ENCODE measurements at regions not wholly inside any gene's neighbourhood (a gene's known extent, or its start where the extent isn't known, plus 50 kb on each side); places are given as distances from the start of the nearest gene placed in this dataset.

DNA sequence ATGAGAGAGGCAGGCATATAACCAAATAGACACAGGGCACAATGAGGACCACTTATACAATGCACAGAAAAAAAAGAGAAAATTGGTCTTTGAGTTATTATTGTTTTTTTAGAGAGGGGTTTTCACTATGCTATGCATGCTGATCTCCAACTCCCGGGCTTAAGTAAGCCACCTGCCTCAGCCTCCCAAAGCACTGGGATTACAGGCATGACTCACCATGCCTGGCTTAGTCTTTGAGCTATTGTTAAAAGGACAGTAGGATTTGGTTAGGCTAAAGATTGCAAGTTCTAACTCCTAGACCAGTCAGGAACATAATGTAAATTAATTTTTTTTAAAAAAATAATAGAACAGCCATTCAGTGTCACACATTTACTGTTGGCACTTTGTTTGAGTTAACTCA lies 340.1 kb downstream of the GPAT3 start:
- TF ChIP-seq, protein P1, sequence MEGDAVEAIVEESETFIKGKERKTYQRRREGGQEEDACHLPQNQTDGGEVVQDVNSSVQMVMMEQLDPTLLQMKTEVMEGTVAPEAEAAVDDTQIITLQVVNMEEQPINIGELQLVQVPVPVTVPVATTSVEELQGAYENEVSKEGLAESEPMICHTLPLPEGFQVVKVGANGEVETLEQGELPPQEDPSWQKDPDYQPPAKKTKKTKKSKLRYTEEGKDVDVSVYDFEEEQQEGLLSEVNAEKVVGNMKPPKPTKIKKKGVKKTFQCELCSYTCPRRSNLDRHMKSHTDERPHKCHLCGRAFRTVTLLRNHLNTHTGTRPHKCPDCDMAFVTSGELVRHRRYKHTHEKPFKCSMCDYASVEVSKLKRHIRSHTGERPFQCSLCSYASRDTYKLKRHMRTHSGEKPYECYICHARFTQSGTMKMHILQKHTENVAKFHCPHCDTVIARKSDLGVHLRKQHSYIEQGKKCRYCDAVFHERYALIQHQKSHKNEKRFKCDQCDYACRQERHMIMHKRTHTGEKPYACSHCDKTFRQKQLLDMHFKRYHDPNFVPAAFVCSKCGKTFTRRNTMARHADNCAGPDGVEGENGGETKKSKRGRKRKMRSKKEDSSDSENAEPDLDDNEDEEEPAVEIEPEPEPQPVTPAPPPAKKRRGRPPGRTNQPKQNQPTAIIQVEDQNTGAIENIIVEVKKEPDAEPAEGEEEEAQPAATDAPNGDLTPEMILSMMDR (IDR thresholded peaks at IDR 0.05; ENCODE audit: insufficient read depth, missing control alignments), result no peak
- FAIRE-seq, result peak; percentile 35
- DNase-seq (ENCODE audit: insufficient read length, low spot score), result no peak

DNA sequence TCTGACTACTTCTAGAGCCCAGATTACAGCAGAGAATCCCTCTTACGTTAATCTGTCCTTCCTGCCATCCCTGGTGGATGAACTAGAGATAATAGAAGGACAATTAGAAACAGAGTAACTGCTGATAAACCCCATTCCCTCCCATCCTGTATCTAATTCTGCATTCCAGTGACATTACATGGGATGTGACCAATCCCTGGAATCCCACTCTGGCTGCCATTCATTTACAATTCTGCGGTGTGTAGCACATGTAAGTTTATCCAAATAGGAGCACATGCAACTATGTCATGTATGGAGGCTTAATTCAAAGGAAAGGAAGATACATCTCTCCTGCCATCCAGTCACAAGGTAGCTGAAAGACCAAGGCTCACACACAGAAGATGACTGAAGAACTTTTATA lies 339.5 kb downstream of the GPAT3 start:
- TF ChIP-seq, protein P1 (IDR thresholded peaks at IDR 0.05; ENCODE audit: insufficient read depth, missing control alignments), result no peak
- FAIRE-seq, result peak; percentile 6
- no peak for DNase-seq (ENCODE audit: insufficient read length, low spot score)

DNA sequence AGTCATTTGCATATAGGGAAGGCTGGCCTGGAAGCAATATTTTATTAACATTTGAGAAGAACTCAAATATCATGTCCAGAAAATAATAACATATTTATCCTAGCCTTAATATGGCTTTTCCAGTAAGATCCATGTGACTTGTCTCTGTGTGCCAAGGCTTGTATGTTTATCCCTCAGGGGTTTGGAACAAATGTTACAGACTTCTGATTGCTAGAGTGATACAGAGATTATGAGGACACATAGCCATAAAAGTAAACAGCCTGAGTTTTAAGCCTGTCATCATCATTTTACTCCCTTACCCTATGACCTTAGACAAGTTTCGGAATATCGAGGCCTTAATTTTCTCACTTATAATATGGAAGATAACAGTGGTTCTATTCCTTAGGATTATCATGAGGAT lies 338.1 kb downstream of the GPAT3 start:
- no peak for DNase-seq (ENCODE audit: insufficient read length, low spot score)
- FAIRE-seq, result no peak
- TF ChIP-seq, protein P1 (IDR thresholded peaks at IDR 0.05; ENCODE audit: insufficient read depth, missing control alignments), result no peak

DNA sequence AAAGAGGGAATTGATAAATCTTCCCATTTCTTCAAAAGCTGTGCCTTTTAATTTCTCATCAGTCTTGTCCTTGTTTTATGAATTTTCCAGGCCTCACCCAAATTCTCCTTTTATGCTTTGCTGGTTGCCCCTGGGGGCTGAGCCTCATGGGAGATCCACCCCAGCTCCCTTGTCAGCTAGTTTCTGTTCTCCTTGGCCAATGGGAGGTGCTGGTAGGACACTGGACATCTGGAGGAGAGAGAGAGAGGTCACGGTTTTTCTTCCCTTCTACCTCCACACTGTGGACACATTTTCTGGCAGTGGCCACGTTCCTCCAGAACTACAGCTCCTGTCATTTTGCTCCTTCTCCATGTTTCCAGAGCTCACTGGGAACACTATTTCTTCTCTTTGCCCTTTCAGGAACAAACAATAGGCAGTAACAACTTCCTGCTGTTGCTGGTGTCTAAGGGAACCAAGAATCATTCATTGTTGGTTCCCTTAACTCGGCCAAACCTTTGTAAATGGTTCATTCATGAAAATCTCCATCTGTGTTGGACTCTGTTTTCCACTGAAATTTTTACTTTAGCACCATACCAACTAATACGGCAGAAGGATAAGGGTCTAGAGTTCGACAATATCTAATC lies 334.5 kb downstream of the GPAT3 start:
- TF ChIP-seq, protein P1 (IDR thresholded peaks at IDR 0.05; ENCODE audit: insufficient read depth, missing control alignments), result no peak
- no peak for DNase-seq (ENCODE audit: insufficient read length, low spot score)
- no peak for FAIRE-seq

DNA sequence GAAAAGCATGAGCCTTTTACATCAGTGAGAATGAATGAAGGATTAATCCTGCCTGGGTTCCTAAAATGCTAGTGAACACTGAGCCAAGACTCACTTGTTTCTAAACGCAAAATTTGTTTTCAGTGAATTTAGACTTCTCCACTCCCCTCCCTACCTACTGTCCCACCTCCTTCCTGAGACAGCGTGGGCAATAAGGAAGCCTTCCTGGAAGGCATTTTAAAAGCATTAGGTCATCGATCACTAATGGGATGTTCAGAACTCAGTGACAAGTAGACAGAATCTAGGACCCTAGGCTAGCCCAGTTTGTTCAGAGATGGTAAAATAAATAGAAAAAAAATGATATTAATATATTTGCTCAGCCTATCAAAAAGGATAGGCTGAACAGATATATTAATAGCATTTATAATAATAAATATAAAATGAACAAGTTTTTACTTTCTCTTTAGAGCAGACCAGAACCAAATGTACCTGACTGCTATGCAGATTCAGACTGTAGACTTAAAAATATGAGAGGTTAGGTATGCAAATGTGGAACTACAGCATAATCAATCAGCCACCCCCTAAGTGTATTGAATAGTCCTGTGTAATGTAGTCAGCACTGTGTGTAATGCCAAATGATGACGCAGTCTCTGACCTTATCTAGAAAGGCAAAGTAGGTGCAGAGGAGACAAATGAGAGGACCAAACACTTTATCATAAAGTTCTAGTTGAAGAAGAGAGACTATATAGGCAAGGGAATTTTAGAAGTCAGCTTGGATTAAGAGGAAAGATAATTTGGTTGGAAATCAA lies 331.1 kb downstream of the GPAT3 start:
- FAIRE-seq (no peak), DNase-seq (ENCODE audit: insufficient read length, low spot score) (no peak)
- TF ChIP-seq, protein P1 (IDR thresholded peaks at IDR 0.05; ENCODE audit: insufficient read depth, missing control alignments), result no peak

DNA sequence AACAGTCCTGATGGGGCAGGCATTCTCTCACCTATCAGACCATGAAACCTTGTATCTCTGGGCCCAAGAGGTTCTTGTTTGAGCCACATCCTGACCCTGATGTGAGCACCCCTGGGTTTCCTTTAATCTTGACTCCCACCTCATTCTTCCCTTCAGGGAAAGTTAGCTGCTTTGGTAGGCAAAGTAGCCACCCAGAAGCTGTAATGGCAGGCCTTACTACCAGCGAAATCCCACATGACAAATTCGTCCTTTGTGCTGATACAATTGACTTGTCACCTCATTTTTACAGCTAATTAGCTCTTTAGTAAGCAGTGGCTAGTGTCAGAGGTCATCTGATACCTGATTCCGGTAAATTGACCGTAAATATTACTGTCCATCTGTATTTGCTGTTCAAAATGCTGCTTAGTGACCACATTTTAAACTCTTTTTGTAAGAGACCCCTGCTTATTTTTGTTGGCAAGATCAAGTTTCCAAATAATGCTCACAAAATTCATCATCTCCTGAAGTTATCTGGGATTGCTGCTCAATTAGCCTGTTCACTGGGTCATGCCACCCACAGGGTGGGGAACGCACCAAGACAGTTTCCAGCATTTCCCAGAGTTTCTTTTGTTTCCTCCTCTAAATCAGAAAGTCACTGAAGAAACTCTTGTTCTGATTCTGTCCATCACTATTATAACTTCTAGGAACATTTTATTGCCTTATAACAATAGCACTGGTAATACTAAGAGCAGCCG lies 329.7 kb downstream of the GPAT3 start:
- TF ChIP-seq, protein P1 (IDR thresholded peaks at IDR 0.05; ENCODE audit: insufficient read depth, missing control alignments), result no peak
- DNase-seq (ENCODE audit: insufficient read length, low spot score) (no peak), FAIRE-seq (no peak)
